SK-MEL-5 (cell line): ENCODE measurements at regions not wholly inside any gene's neighbourhood (a gene's known extent, or its start where the extent isn't known, plus 50 kb on each side); places are given as distances from the start of the nearest gene placed in this dataset.
A peak's percentile ranks its signal among the peaks of the same experiment; 100 is the strongest.
"Not testable (repeated sequence)": the region's sequence is repeated elsewhere in the genome, so short reads cannot be mapped to it uniquely, and the experiment has no call there.

ENCODE experiments used
- DNase-seq: peaks from one replicate; pipeline ENCODE4 v3.0.0-alpha.2; 2016; ENCODE audit warnings: low read depth, low spot score
- in situ Hi-C: cut with HindIII; loops from 2 replicates; pipeline ENCODE4 v1.10.0; 2016; ENCODE audit warnings: low sequenced_read_pairs, high pct_unique_total_duplicates, low pct_unique_long_range_greater_than_20kb

DNA sequence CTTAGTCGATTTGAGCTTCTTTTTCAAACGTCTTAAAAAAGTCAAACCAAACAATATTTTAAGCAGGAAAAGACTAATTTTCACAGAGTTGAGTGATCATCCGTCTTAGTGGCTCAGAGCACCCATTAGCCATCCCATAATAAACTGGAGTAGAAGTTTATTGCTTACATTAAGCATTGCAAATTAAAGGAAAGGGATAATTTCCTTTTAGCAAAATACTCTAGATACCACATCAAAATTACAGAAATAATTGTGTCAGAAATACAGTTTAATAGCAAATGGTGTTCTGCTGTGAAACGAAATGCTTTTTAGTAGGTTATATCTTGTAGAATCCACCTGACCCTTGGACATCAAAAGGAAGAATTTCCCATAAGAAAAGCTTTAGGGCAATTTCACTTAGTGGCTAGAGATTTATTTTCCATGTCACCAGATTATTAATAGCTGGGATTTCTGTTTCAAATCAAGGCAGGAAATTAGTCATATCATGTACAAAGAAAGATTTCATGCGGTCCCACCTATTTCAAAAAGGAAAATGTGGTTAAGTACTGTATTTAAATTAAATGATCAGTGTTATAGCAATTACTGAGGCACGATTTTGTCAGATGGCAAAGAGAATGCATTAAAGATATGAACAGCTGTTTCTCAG is 96.2 kb downstream of the NPTX2 start:
- in situ Hi-C loops: no loop called here

GRCh38 chr7:98719396-98719795 is 102.3 kb downstream of the NPTX2 start:
- no peak for DNase-seq
- in situ Hi-C loops: no loop called here

More for the DNA sequence above, 96.2 kb downstream of the NPTX2 start:
- DNase-seq: no peak

DNA sequence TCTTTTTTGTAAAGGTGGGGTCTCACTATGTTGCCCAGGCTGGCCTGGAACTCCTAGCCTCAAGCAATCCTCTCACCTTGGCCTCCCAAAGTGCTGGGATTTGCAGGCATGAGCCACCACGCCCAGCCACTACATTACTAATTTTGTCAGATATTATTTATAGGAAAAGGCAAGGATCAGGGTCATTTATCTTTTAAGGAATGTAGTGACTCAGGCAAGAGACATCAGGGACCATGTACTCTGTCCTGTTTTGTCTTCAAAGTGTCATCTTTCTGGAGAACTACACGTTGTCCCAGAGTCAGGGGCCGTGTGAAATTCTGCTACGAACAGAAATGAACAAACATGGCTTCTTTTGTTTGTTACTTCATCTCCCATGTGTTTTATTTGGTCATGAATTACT is 105.3 kb downstream of the NPTX2 start:
- in situ Hi-C loops: no loop called here
- no peak for DNase-seq

DNA sequence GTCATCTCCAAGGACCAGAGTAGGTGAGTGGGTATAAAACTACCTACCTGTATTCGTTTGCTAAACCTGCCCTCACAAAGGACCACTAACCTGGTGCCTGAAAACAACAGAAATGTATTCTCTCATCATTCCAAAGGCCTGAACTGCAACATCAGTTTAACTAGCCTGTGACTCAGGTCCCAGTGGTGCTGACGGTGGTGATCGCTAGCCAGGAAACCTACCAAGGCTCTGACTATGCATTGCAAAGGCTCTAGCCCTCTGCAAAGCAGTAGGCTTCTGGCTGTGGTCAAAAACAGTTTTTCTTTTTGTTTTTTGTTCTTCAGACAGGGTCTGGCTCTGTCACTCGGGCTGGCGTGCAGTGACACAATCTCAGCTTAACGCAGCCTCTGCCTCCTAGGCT is 107.5 kb downstream of the NPTX2 start:
- in situ Hi-C loops: no loop called here
- no peak for DNase-seq

DNA sequence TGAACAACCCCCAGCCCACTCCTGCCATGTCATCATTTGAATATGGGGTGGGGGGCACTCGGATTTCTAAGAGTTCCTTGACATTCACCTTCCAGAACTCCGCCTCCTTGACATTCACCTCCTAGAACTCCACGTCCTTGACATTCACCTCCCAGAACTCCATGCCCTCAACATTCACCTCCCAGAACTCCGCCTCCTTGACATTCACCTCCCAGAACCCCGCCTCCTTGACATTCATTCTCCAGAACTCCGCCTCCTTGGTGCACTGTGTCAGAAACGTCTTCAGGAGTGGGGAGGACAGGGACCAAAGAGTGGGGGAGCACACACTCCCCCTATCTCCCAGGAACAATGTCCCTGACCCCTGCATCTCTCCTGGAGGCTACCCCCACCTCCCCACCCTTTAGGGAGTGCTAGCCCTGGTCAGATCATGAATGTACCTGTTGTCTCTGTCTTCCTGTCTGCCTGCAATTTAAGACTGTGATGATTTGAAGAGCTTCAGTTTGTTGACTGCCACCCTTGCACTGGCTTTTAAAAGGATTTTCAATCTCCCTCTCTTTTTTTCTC is 110.1 kb downstream of the NPTX2 start:
- peak; percentile 17 for DNase-seq
- in situ Hi-C loops: no loop called here

DNA sequence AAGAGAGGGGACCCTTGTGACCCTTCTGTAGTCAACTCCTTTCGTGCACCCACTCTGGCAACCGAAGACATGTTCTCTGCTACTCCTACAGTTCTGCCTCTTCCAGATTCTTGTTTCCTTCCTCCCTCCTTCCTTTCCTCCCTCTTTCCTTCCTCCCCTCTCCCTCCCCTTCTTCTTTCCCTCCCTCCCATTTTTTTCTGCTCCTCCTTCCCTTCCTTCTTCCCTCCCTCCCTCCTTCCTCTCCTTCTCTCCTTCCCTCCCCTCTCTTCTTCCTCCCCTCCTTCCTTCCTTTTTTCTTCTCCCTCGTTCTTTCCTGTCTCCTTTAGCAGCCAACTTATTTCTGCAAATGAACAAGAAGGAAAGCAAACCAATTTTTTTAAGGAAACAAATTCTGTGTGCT is 111.5 kb downstream of the NPTX2 start:
- in situ Hi-C loops: no loop called here
- no peak for DNase-seq

- no peak for DNase-seq
- in situ Hi-C loops: no loop called here
Measured at GRCh38 chr7:98729121-98729520, 112.0 kb downstream of the NPTX2 start.

- in situ Hi-C loops: no loop called here
Measured at GRCh38 chr7:98730326-98730725, 113.2 kb downstream of the NPTX2 start.

GRCh38 chr7:98731651-98732050 is 114.6 kb downstream of the NPTX2 start:
- no peak for DNase-seq
- in situ Hi-C loops: no loop called here

More at GRCh38 chr7:98730326-98730725, 113.2 kb downstream of the NPTX2 start:
- no peak for DNase-seq

GRCh38 chr7:98733036-98733435 is 116.0 kb downstream of the NPTX2 start:
- DNase-seq: peak; percentile 89
- in situ Hi-C loops: no loop called here

DNA sequence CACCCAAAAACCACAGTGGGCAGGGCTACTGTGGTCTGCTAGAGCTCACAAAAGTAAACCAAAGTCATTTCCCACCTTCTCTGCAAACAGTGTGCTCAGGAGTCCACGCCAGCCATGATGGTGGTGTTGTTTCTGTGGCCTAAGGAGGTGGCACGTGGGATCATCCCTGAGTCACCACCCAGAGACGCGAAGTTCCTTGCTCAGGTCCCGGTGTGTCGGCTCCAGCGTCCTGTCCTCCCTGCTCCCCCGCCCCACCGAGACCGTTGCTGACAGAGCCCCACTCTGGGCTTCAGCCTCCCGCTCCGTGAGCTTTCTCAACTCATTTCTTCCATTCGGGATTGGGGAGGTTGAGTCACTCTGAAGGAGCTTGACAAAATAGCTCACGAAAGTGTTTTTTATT is 118.7 kb downstream of the NPTX2 start:
- no peak for DNase-seq
- in situ Hi-C loops: no loop called here

GRCh38 chr7:98736461-98736860 is 119.4 kb downstream of the NPTX2 start:
- in situ Hi-C loops, DNase-seq: not testable (repeated sequence)

DNA sequence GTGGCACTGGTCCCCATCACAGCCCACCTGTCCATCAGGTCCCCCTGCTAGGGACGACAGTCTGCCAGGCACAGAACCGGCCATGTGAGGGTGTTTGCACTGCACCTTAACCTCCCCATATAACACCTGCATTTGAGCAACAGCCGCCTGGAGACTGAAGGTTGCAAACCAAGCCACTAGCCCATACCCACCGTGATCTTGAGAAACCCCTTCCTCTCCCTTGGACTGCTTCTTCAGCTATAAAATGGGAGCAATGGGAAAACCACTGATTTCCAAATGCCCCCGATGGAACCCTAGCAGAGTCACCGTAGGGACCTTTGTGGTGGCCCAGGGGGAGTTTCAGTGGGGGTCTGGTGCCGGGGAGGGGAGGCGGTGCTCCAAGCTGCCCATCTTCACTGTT is 120.1 kb downstream of the NPTX2 start:
- in situ Hi-C loops: no loop called here
- DNase-seq: no peak

GRCh38 chr7:98740643-98741042 is 123.6 kb downstream of the NPTX2 start:
- DNase-seq: no peak
- in situ Hi-C loops: no loop called here

GRCh38 chr7:98745722-98746318 is 124.0 kb downstream of the TMEM130 start:
- DNase-seq: peak; percentile 80
- in situ Hi-C loops: no loop called here

- in situ Hi-C loops: no loop called here
- DNase-seq: no peak
Measured at GRCh38 chr7:98748090-98748489, 121.7 kb downstream of the TMEM130 start.

- in situ Hi-C loops: no loop called here
- DNase-seq: no peak
Measured at GRCh38 chr7:98753176-98753575, 116.6 kb downstream of the TMEM130 start.

DNA sequence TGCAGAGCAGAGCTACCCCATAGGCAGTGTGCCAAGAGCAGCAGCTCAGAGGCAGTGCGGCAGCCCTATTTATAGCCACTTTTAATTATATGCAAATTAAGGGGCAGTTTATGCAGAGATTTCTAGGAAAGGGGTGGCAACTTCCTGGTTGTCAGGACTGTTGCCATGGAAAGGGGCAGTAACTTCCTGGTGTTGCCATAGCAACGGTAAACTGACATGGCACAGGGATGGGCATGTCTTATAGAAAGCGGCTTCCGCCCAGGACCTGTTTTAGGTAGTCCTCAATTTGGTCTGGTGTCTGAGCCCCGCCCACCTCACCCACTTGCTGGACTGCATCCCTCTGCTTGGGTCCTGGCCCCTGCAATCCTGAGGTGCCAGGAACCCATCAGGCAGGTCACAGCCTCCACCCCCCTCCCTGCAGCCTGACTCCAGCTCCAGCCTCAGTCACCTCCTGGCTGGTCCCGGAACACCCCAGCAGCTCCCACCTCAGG is 115.8 kb downstream of the TMEM130 start:
- in situ Hi-C loops: no loop called here
- peak; percentile 68 for DNase-seq
